ENCODE measurements at regions not wholly inside any gene's neighbourhood (a gene's known extent, or its start where the extent isn't known, plus 50 kb on each side); places are given as distances from the start of the nearest gene placed in this dataset.

DNA sequence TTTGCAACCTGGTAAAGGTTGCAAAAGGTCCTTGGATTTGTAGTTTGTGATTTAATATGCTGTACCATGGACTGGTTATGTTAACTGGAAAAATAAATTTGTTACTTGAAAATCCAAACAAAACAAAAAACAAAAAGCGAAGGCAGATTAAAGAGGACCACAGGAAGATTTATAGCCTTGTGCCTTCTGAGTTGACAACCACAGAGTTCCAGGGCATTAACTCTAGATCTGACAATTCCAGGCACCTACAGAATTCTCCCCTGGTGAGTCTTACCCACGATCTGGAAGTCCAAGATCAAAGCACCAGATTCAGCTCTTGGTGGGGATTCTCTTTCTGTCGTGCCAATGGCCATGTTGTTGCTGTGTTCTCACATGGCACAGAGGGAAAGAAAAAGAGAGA, 107.9 kb upstream of the SELENOP start:
- TF ChIP-seq, protein P1, sequence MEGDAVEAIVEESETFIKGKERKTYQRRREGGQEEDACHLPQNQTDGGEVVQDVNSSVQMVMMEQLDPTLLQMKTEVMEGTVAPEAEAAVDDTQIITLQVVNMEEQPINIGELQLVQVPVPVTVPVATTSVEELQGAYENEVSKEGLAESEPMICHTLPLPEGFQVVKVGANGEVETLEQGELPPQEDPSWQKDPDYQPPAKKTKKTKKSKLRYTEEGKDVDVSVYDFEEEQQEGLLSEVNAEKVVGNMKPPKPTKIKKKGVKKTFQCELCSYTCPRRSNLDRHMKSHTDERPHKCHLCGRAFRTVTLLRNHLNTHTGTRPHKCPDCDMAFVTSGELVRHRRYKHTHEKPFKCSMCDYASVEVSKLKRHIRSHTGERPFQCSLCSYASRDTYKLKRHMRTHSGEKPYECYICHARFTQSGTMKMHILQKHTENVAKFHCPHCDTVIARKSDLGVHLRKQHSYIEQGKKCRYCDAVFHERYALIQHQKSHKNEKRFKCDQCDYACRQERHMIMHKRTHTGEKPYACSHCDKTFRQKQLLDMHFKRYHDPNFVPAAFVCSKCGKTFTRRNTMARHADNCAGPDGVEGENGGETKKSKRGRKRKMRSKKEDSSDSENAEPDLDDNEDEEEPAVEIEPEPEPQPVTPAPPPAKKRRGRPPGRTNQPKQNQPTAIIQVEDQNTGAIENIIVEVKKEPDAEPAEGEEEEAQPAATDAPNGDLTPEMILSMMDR (IDR thresholded peaks at IDR 0.05) = no peak
- no peak for TF ChIP-seq POLR2A (IDR thresholded peaks at IDR 0.05)
